HepG2 (cell line): ENCODE measurements at regions not wholly inside any gene's neighbourhood (a gene's known extent, or its start where the extent isn't known, plus 50 kb on each side); places are given as distances from the start of the nearest gene placed in this dataset.

Experiments used
- ATAC-seq: fragments of 200-7000 bp; cut with Tn5 transposase; 3 replicates; pipeline ENCODE4 v1.9.1; 2020; ENCODE audit warnings: mild to moderate bottlenecking, moderate library complexity
- BruUV-seq: library from RNA; stranded (reverse); fragments of 400-500 nt; replicated peaks from 2 replicates; lab custom pipeline; 2021; lab: Mats Ljungman, UMichigan
- CTCF ChIA-PET: fragments of 300-600 bp; formaldehyde crosslinking; extraction: SDS; loops from one replicate; lab custom pipeline; 2021; ENCODE audit warnings: low total read pairs, inconsistent platforms, low intra/inter-chr PET ratio; lab: Yijun Ruan, JAX
- POLR2A ChIA-PET: fragments of 350-600 bp; sonication (Branson Sonifier 250); formaldehyde crosslinking; loops from one replicate; lab custom pipeline; 2020; ENCODE audit warnings: antibody characterized with exemption, inconsistent platforms; lab: Yijun Ruan, JAX
- DNase-seq: peaks from one replicate; pipeline ENCODE4 v3.0.0-alpha.2; 2015; ENCODE audit warnings: low spot score
- FAIRE-seq: peaks from 3 replicates; lab custom pipeline; 2011; peaks lifted over from hg19 to GRCh38; lab: Jason Lieb, UNC
- H2AFZ ChIP-seq: one replicate; pipeline ENCODE4 v1.6.1; 2011; ENCODE audit warnings: low read length, inconsistent platforms
- H3K27ac ChIP-seq: fragments of 300-600 bp; 3 replicates; pipeline ENCODE4 v1.8.0; 2011; ENCODE audit warnings: mixed run types, mild to moderate bottlenecking, mixed read lengths, low read length, inconsistent platforms; ENCODE audit not compliant: insufficient read depth; ENCODE audit errors: extremely low read length
- H3K27me3 ChIP-seq, 2 experiments: fragments of 200-600 bp in 1 of 2; 2 replicates in 1 of 2; 3 replicates in 1 of 2; pipeline versions ENCODE4 v1.6.0 to v1.8.0; 2011; ENCODE audit warnings: low read length in 2 of 2, mild to moderate bottlenecking in 2 of 2, moderate library complexity in 2 of 2, inconsistent platforms in 1 of 2; ENCODE audit not compliant: insufficient read depth in 2 of 2, control insufficient read depth in 1 of 2
- H3K36me3 ChIP-seq, 2 experiments: fragments of 200-600 bp in 1 of 2; replicated peaks in 1 of 2; 2 replicates in 1 of 2; 3 replicates in 1 of 2; pipeline versions ENCODE4 v1.5.1 to v1.8.0; 2011; ENCODE audit warnings: low read length in 2 of 2, inconsistent platforms in 1 of 2; ENCODE audit not compliant: insufficient read depth in 2 of 2, control insufficient read depth in 1 of 2
- H3K4me1 ChIP-seq: 2 replicates; pipeline ENCODE4 v1.5.1; 2012; ENCODE audit warnings: low read length, inconsistent platforms; ENCODE audit not compliant: insufficient read depth
- H3K4me2 ChIP-seq: 2 replicates; pipeline ENCODE4 v1.6.0; 2011; ENCODE audit warnings: low read depth, low read length, inconsistent platforms
- H3K4me3 ChIP-seq, 3 experiments: fragments of 200-600 bp in 1 of 3; sonication (generic), shearing (Covaris generic) in 1 of 3; replicated peaks in 1 of 3; 2 replicates each; pipeline ENCODE4 v1.5.1; 2011 to 2016; ENCODE audit warnings: low read length in 3 of 3, inconsistent platforms in 2 of 3, low read depth in 2 of 3, mild to moderate bottlenecking in 2 of 3, control low read depth in 1 of 3, mixed read lengths in 1 of 3; ENCODE audit not compliant: insufficient read depth in 1 of 3
- H3K79me2 ChIP-seq: one replicate; pipeline ENCODE4 v1.6.1; 2011; ENCODE audit warnings: low read length, inconsistent platforms; ENCODE audit not compliant: insufficient read depth
- H3K9ac ChIP-seq: 2 replicates; pipeline ENCODE4 v1.6.0; 2011; ENCODE audit warnings: mild to moderate bottlenecking, low read depth, low read length, inconsistent platforms; ENCODE audit not compliant: insufficient read depth
- H3K9me3 ChIP-seq: 2 replicates; pipeline ENCODE4 v1.5.1; 2012; ENCODE audit warnings: mild to moderate bottlenecking, low read length
- H4K20me1 ChIP-seq: 2 replicates; pipeline ENCODE4 v1.6.0; 2011; ENCODE audit warnings: inconsistent platforms, mild to moderate bottlenecking, low read length, moderate library complexity; ENCODE audit not compliant: insufficient read depth
- FOXP1 ChIP-seq, 2 experiments: fragments of 450-650 bp in 1 of 2; IDR thresholded peaks; 2 replicates each; pipeline ENCODE4 v1.6.1; 2017 to 2018; ENCODE audit warnings: antibody characterized with exemption in 1 of 2
- GMEB1 ChIP-seq: sonication (generic); formaldehyde crosslinking; IDR thresholded peaks from 2 replicates; pipeline ENCODE4 v1.5.1; 2020; ENCODE audit warnings: missing genetic modification reagents, mild to moderate bottlenecking, borderline replicate concordance
- HOMEZ ChIP-seq: IDR thresholded peaks from 2 replicates; pipeline ENCODE4 v1.6.1; 2016; ENCODE audit warnings: low read depth
- LBX2 ChIP-seq: sonication (generic); formaldehyde crosslinking; IDR thresholded peaks from 2 replicates; pipeline ENCODE4 v1.5.0; 2020; ENCODE audit warnings: missing genetic modification reagents, mild to moderate bottlenecking, borderline replicate concordance
- PBX2 ChIP-seq: IDR thresholded peaks from 2 replicates; pipeline ENCODE4 v1.6.1; 2016; ENCODE audit warnings: control low read depth
- RBM22 ChIP-seq: fragments of 200-400 bp; formaldehyde crosslinking; optimal IDR thresholded peaks from 2 replicates; pipeline ENCODE3; 2017; ENCODE audit warnings: mild to moderate bottlenecking, low read length, moderate library complexity
- SOX6 ChIP-seq, 2 experiments: fragments of 450-650 bp in 1 of 2; sonication (generic) in 1 of 2; formaldehyde crosslinking in 1 of 2; IDR thresholded peaks; 2 replicates each; pipeline versions ENCODE4 v1.4.0 to v1.6.1; 2017 to 2020; ENCODE audit warnings: antibody characterized with exemption in 1 of 2, mild to moderate bottlenecking in 1 of 2, missing genetic modification reagents in 1 of 2
- ZBTB38 ChIP-seq: sonication (generic); formaldehyde crosslinking; IDR thresholded peaks from 2 replicates; pipeline ENCODE4 v1.5.1; 2020; ENCODE audit warnings: mild to moderate bottlenecking, missing genetic modification reagents
- ZFP91 ChIP-seq: sonication (generic); formaldehyde crosslinking; IDR thresholded peaks from 2 replicates; pipeline ENCODE4 v1.9.0; 2022; ENCODE audit warnings: missing genetic modification reagents, mild to moderate bottlenecking, borderline replicate concordance
- ZMYM2 ChIP-seq: sonication (generic); formaldehyde crosslinking; IDR thresholded peaks from 2 replicates; pipeline ENCODE4 v1.8.0; 2022; ENCODE audit warnings: mild to moderate bottlenecking, missing genetic modification reagents
- ZNF605 ChIP-seq: sonication (generic); formaldehyde crosslinking; IDR thresholded peaks from 2 replicates; pipeline ENCODE4 v1.8.0; 2022; ENCODE audit warnings: mild to moderate bottlenecking, missing genetic modification reagents
- ZNF687 ChIP-seq: sonication (generic); formaldehyde crosslinking; IDR thresholded peaks from 2 replicates; pipeline ENCODE4 v1.5.1; 2020; ENCODE audit warnings: mild to moderate bottlenecking, missing genetic modification reagents, moderate library complexity
- WGBS: methylation state at CpG from one replicate; pipeline ENCODE4 v1.1.6; 2017; ENCODE audit warnings: low lambda C conversion rate; 5-methylcytosine and 5-hydroxymethylcytosine counted together
- in situ Hi-C: cut with HindIII; loops from 2 replicates; pipeline ENCODE4 v1.10.0; 2017; ENCODE audit warnings: low pct_unique_long_range_greater_than_20kb; ENCODE audit not compliant: extremely low pct_ligation_motif_present
- intact Hi-C: fragments of 100-400 bp; cut with micrococcal nuclease; formaldehyde crosslinking; loops from one replicate; pipeline ENCODE4 v1.10.0; 2022; ENCODE audit not compliant: unreplicated experiment

GRCh38 chr17:72432143-72432621, 311.4 kb downstream of the SOX9 start:
- H3K27ac ChIP-seq, result no peak overlapping the region
- WGBS, result 94% methylated on average over 11 of the region's 11 CpGs
- no peak overlapping the region for H3K9ac ChIP-seq
- POLR2A ChIA-PET, result interaction anchor here (0.6 to 2.9 kb wide), 6 partner anchors 9 to 311 kb away, joined by 3 to 10 read pairs (median 4); partner anchors contain the start of gene SOX9
- no peak overlapping the region for H3K4me3 ChIP-seq
- H3K4me2 ChIP-seq, result no peak overlapping the region
- intact Hi-C loops, result no loop called here
- H4K20me1 ChIP-seq, result no peaks in the 10 kb centered on the region
- no TSS peak for BruUV-seq
- no peaks in the 10 kb centered on the region for H3K9me3 ChIP-seq
- no peaks in the 10 kb centered on the region for H3K27me3 ChIP-seq
- ATAC-seq, result no peak
- CTCF ChIA-PET, result no interaction called here
- H3K36me3 ChIP-seq, result peaks cover 7% of the 10 kb centered on the region in 2 experiments; a peak in 2 of 5 replicates
- H2AFZ ChIP-seq, result no peak overlapping the region
- H3K79me2 ChIP-seq, result peaks cover 87% of the 10 kb centered on the region
- no peak for FAIRE-seq
- peaks cover 96% of the 10 kb centered on the region for H3K4me1 ChIP-seq
- no peak for DNase-seq
- TF ChIP-seq RBM22, result peak; percentile 12
- TF ChIP-seq ZNF605, result 0 out of 2 replicates have a peak, but pooled peaks have one; percentile 50
- peak; percentile 54 for TF ChIP-seq ZNF687 (CRISPR knock-in tag)
- 0 out of 2 replicates have a peak, but pooled peaks have one; percentile 28 for TF ChIP-seq ZMYM2 (CRISPR knock-in tag)
- no peak for TF ChIP-seq HOMEZ (CRISPR knock-in tag)
- no peak for TF ChIP-seq PBX2 (CRISPR knock-in tag)
- no peak for TF ChIP-seq GMEB1
- no peak for TF ChIP-seq SOX6 (IDR thresholded peaks at IDR 0.05)
- TF ChIP-seq SOX6 (CRISPR knock-in tag; IDR thresholded peaks at IDR 0.05), result 0 out of 2 replicates have a peak, but pooled peaks have one; percentile 19
- TF ChIP-seq ZFP91 (CRISPR knock-in tag), result 0 out of 2 replicates have a peak, but pooled peaks have one; percentile 17
- no peak for TF ChIP-seq LBX2 (CRISPR knock-in tag)
- peak; percentile 78; the same call in 1 of the 2 replicates for TF ChIP-seq ZBTB38 (CRISPR knock-in tag)
- no peak for TF ChIP-seq FOXP1 (IDR thresholded peaks at IDR 0.05)
- no peak for TF ChIP-seq FOXP1 (CRISPR knock-in tag; IDR thresholded peaks at IDR 0.05)
- TF ChIP-seq, all 625 proteins: peak for 7
- in situ Hi-C loops, result no loop called here
